ENCODE measurements at regions not wholly inside any gene's neighbourhood (a gene's known extent, or its start where the extent isn't known, plus 50 kb on each side); places are given as distances from the start of the nearest gene placed in this dataset.
"Not testable (repeated sequence)": the region's sequence is repeated elsewhere in the genome, so short reads cannot be mapped to it uniquely, and the experiment has no call there.

DNA sequence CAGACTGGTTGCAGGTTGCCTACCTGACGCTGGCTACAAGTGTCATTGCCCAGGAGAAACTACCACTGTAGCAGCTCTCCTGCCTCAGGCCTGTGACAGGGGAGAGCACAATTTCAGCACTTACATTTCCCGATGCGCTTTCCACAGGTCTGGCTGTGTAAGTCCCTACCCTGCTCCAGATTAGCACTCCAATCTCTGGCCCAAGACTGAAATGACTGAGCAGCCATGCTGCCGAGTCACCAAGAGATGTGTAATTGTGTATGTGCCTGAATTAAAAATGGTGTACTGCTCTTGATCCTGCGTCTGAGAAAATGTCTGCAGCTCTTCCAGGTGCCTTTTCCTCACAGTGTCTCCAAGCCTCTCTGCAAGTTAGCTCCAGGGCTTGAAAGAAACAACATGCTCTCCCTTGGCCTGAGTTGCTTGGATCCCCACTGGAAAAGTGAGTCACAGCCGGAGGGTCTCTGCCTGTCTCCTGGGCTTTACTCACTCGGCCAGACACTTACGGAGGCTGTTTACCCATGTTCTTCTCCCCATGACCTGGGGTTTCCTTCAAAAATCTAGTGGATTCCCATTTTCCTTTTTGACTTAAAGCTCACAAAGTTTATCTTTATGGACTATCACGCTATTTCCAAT is 1001.7 kb upstream of the KCND2 start:
- Mint-ChIP-seq H3K27me3 (no peaks in the 10 kb centered on the region), H3K27ac (no peak overlapping the region), H3K9me3 (peaks cover 4% of the 10 kb centered on the region), H3K36me3 (no peaks in the 10 kb centered on the region), H3K4me3 (no peak overlapping the region), H3K4me1 (no peaks in the 10 kb centered on the region)
- no peak for DNase-seq
- CTCF ChIA-PET = interaction anchor here (0.6 kb wide), 1 partner anchor 992 kb away, joined by 3 read pairs; no protein-coding TSS in a partner anchor

DNA sequence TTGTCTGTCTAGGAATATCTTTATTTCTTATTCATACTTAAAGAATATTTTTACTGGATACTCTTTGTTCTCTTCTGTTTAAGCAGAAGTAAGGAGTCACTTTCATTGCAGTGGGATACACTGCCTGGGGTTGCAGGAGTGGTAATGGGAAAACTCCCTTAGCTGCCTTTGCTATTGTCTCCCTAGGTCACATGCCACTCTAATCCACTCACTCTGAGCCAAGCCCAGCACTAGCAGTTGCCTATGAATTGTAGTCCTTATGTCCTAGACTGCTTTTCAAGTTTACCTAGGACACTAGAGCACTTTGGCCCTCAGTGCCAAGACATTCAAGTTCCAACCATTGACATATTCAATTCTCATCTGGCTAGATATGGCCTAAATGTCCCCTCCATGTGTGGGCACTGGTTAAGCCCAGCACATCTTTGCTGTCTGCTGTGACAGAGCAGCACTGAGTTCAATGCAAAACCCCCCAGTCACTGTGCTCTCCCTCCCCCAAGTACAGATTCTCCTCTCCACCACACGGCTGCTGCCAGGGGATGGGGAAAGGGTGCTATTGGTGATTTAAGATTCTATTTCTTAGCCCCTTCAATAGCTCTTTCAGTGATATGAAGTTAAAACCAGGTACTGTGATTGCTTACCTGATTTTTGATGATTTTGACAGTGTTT is 991.7 kb upstream of the KCND2 start:
- no peak for DNase-seq
- CTCF ChIA-PET = no interaction called here
- Mint-ChIP-seq H3K27ac (no peak overlapping the region), H3K27me3 (no peaks in the 10 kb centered on the region), H3K36me3 (no peaks in the 10 kb centered on the region), H3K4me3 (no peak overlapping the region), H3K4me1 (no peaks in the 10 kb centered on the region), H3K9me3 (peaks cover 4% of the 10 kb centered on the region)

DNA sequence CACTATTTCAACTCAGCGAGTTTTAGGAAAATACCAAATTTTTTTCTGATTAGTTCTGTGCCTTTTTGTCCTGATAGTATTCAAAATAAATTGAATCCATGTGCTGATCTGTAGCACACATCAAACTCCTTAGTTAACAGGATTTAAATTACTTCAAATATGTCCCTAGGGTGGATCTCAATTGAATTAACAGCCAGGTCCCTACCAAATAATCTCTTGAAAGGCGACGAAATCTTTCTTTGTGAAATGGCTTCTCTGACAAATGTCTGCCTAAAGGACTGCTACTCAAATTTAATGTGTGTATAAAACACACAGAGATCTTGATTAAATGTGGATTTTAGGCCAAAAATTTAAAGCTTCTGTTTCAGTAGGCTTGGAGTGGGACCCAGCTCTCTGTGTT is 989.6 kb upstream of the KCND2 start:
- CTCF ChIA-PET = no interaction called here
- no peak for DNase-seq
- no peaks in the 10 kb centered on the region for H3K36me3 Mint-ChIP-seq
- H3K27me3 Mint-ChIP-seq = no peaks in the 10 kb centered on the region
- peaks cover 4% of the 10 kb centered on the region for H3K9me3 Mint-ChIP-seq
- no peak overlapping the region for H3K27ac Mint-ChIP-seq
- no peaks in the 10 kb centered on the region for H3K4me1 Mint-ChIP-seq
- H3K4me3 Mint-ChIP-seq = no peak overlapping the region

DNA sequence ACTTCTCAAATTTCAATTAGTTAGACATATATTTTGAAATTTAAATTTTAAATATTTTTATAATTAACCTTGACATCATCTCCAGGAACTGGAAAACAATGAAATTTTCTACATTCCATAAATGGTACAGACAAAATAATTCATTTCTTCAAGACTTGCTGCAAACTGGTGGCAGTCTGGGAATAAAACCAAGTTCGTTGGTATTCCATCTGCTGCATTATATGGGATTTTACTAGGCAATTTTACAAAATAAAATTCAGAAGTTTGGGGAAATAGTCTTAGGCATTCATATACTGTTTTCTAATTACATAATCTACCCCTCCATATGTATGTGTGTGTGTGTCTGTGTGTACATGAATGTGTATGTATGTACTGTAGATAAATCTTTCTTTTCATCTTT is 984.6 kb upstream of the KCND2 start:
- H3K4me3 Mint-ChIP-seq = no peak overlapping the region
- H3K27ac Mint-ChIP-seq = no peak overlapping the region
- H3K9me3 Mint-ChIP-seq = no peaks in the 10 kb centered on the region
- no peaks in the 10 kb centered on the region for H3K4me1 Mint-ChIP-seq
- no peaks in the 10 kb centered on the region for H3K27me3 Mint-ChIP-seq
- CTCF ChIA-PET = no interaction called here
- DNase-seq = no peak
- H3K36me3 Mint-ChIP-seq = no peaks in the 10 kb centered on the region

GRCh38 chr7:119300341-119300740 is 972.6 kb upstream of the KCND2 start:
- H3K9me3 Mint-ChIP-seq, H3K4me3 Mint-ChIP-seq, H3K4me1 Mint-ChIP-seq, H3K27me3 Mint-ChIP-seq, H3K27ac Mint-ChIP-seq, CTCF ChIA-PET, DNase-seq, H3K36me3 Mint-ChIP-seq: not testable (repeated sequence)

DNA sequence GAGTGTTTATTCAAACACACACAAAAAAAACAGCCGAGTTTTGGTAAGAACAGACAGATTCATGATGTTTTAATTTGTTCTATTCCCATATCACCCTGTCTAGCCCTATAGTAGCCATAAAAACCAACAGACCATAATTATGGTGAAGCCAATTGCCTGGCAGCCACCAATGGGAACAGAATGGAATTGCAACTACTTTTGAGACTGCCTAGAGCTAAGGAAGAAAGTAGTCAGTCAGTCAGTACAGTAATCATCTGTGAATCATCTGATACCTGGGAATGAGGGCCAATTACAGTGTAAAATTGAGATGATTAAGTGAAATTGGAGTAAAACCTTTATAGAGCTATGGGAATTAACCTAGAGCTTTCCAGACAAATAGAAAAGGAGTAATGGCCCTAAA is 952.7 kb upstream of the KCND2 start:
- Mint-ChIP-seq H3K36me3 (no peaks in the 10 kb centered on the region), H3K4me3 (no peak overlapping the region), H3K27ac (no peak overlapping the region), H3K27me3 (no peaks in the 10 kb centered on the region), H3K9me3 (peaks cover 7% of the 10 kb centered on the region), H3K4me1 (no peaks in the 10 kb centered on the region)
- CTCF ChIA-PET = no interaction called here
- no peak for DNase-seq

- peaks cover 6% of the 10 kb centered on the region for H3K9me3 Mint-ChIP-seq
- no peaks in the 10 kb centered on the region for H3K36me3 Mint-ChIP-seq
- CTCF ChIA-PET = no interaction called here
- H3K27me3 Mint-ChIP-seq = no peaks in the 10 kb centered on the region
- no peak overlapping the region for H3K27ac Mint-ChIP-seq
- no peak overlapping the region for H3K4me3 Mint-ChIP-seq
- DNase-seq = no peak
- H3K4me1 Mint-ChIP-seq = no peaks in the 10 kb centered on the region
Measured at GRCh38 chr7:119329715-119330114, 943.3 kb upstream of the KCND2 start.

- CTCF ChIA-PET = no interaction called here
- no peaks in the 10 kb centered on the region for H3K27me3 Mint-ChIP-seq
- no peak for DNase-seq
- H3K27ac Mint-ChIP-seq = no peak overlapping the region
- no peaks in the 10 kb centered on the region for H3K36me3 Mint-ChIP-seq
- no peak overlapping the region for H3K4me3 Mint-ChIP-seq
- no peaks in the 10 kb centered on the region for H3K9me3 Mint-ChIP-seq
- H3K4me1 Mint-ChIP-seq = no peaks in the 10 kb centered on the region
Measured at GRCh38 chr7:119335405-119335804, 937.6 kb upstream of the KCND2 start.

- no peak for DNase-seq
- CTCF ChIA-PET = no interaction called here
- Mint-ChIP-seq H3K9me3 (peaks cover 3% of the 10 kb centered on the region), H3K4me1 (no peaks in the 10 kb centered on the region), H3K4me3 (no peak overlapping the region), H3K27ac (no peak overlapping the region), H3K36me3 (no peaks in the 10 kb centered on the region), H3K27me3 (no peaks in the 10 kb centered on the region)
Measured at GRCh38 chr7:119341822-119342221, 931.2 kb upstream of the KCND2 start.

DNA sequence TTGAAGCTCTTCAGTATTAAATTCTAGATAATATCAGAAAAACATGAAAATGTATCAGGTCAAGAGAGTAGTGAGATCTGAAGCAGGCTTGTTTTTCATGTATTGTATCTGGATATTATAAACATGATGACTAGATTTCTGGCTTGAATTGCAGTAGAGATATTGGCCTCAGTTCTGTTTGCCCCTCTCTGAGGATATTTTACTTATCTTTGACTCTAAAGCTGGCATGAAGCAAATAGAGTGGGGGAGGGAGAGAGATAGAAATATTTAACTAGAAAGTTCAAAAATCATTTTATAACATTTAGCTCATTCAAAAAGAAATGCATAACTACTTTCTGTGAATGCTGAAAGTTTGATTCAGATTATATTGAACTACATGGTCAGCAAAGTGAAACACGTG is 929.7 kb upstream of the KCND2 start:
- no peak for DNase-seq
- no peak overlapping the region for H3K4me3 Mint-ChIP-seq
- no peaks in the 10 kb centered on the region for H3K36me3 Mint-ChIP-seq
- H3K27ac Mint-ChIP-seq = no peak overlapping the region
- H3K4me1 Mint-ChIP-seq = no peaks in the 10 kb centered on the region
- H3K9me3 Mint-ChIP-seq = peaks cover 3% of the 10 kb centered on the region
- no peaks in the 10 kb centered on the region for H3K27me3 Mint-ChIP-seq
- CTCF ChIA-PET = no interaction called here

DNA sequence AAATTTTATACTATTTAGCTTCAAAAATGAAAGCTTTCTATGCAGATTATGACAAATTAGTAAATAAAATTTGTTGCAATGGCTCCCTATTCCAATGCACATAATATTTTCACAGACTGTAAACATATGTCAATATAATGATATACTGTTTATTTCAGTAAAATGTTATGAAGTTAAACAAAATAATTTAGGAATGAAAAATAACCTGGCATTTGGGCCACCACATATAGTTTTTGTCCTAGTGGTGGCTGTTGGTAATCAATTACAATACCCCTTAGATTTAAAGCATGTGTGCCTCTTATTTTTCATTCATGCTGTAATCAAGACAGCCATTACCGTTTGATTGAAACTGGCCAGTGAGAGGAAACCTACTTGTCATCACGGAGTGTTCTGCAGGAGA is 928.5 kb upstream of the KCND2 start:
- no peaks in the 10 kb centered on the region for H3K27me3 Mint-ChIP-seq
- H3K4me3 Mint-ChIP-seq = no peak overlapping the region
- peaks cover 6% of the 10 kb centered on the region for H3K9me3 Mint-ChIP-seq
- no peaks in the 10 kb centered on the region for H3K4me1 Mint-ChIP-seq
- no peak for DNase-seq
- H3K27ac Mint-ChIP-seq = no peak overlapping the region
- CTCF ChIA-PET = no interaction called here
- H3K36me3 Mint-ChIP-seq = no peaks in the 10 kb centered on the region

DNA sequence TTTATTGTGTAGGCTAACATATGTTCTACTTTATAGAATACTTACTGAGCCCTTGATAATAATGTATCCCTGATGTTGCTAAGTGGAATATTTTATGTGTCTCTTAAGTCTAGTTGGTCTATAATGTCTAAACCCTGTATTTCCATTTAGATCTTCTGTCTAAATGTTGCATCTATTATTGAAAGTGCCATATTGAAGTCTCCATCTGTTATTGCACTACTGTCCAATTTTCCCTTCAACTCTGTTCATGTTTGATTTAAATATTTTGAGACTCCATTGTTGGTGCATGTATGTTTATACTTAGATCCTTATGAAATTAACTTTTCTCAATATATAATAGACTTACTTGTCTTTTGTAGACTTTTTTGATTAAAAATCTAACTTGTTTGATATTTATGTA is 924.5 kb upstream of the KCND2 start:
- Mint-ChIP-seq H3K4me1 (no peaks in the 10 kb centered on the region), H3K4me3 (no peak overlapping the region), H3K27me3 (no peaks in the 10 kb centered on the region), H3K27ac (no peak overlapping the region), H3K36me3 (no peaks in the 10 kb centered on the region), H3K9me3 (peaks cover 5% of the 10 kb centered on the region)
- CTCF ChIA-PET = no interaction called here
- DNase-seq = no peak

- H3K4me1 Mint-ChIP-seq = no peaks in the 10 kb centered on the region
- H3K27ac Mint-ChIP-seq = no peak overlapping the region
- peaks cover 5% of the 10 kb centered on the region for H3K9me3 Mint-ChIP-seq
- CTCF ChIA-PET = no interaction called here
- H3K27me3 Mint-ChIP-seq = no peaks in the 10 kb centered on the region
- no peaks in the 10 kb centered on the region for H3K36me3 Mint-ChIP-seq
- H3K4me3 Mint-ChIP-seq = no peak overlapping the region
- DNase-seq = no peak
Measured at GRCh38 chr7:119350334-119350733, 922.6 kb upstream of the KCND2 start.

- CTCF ChIA-PET = no interaction called here
- Mint-ChIP-seq H3K4me3 (no peak overlapping the region), H3K4me1 (no peaks in the 10 kb centered on the region), H3K27ac (no peak overlapping the region), H3K27me3 (no peaks in the 10 kb centered on the region), H3K9me3 (peaks cover 5% of the 10 kb centered on the region), H3K36me3 (no peaks in the 10 kb centered on the region)
- DNase-seq = no peak
Measured at GRCh38 chr7:119351320-119351719, 921.7 kb upstream of the KCND2 start.

DNA sequence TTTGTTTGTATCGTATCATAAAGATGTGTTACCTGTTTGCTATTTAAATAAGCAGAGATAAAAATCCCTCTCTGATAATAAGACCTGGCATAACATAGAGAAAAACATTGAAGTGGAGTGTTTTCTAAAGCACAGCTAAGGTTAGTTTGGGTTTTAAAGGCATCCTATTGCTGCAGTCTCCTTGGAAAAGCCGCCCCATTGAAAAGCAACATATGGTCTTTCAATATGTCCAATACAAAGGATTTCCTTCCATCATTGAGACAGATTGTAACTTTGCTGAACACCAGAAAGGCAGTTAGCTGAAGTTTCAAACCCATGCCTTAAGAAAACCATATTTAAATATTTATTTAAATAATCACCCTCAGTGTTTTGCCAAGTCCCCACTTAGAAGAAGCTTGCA is 898.5 kb upstream of the KCND2 start:
- Mint-ChIP-seq H3K4me1 (no peaks in the 10 kb centered on the region), H3K9me3 (no peaks in the 10 kb centered on the region), H3K36me3 (no peaks in the 10 kb centered on the region), H3K27ac (no peak overlapping the region), H3K4me3 (no peak overlapping the region), H3K27me3 (no peaks in the 10 kb centered on the region)
- DNase-seq = no peak
- CTCF ChIA-PET = no interaction called here

- no peaks in the 10 kb centered on the region for H3K27me3 Mint-ChIP-seq
- H3K27ac Mint-ChIP-seq = no peak overlapping the region
- DNase-seq = no peak
- peaks cover 3% of the 10 kb centered on the region for H3K9me3 Mint-ChIP-seq
- CTCF ChIA-PET = no interaction called here
- no peaks in the 10 kb centered on the region for H3K4me1 Mint-ChIP-seq
- no peak overlapping the region for H3K4me3 Mint-ChIP-seq
- H3K36me3 Mint-ChIP-seq = no peaks in the 10 kb centered on the region
Measured at GRCh38 chr7:119377861-119378260, 895.1 kb upstream of the KCND2 start.

Measured in activated naive CD4-positive, alpha-beta T cell treated with anti-CD3 and anti-CD28 coated beads, Interleukin-2, amount 10 ng/mL, durations not matched to agents 7 days and 5 days (primary cell).